IMR-90 (cell line): ENCODE measurements at regions not wholly inside any gene's neighbourhood (a gene's known extent, or its start where the extent isn't known, plus 50 kb on each side); places are given as distances from the start of the nearest gene placed in this dataset.

Source experiments
- ATAC-seq: fragments of 200-7000 bp; cut with Tn5 transposase; 2 replicates; pipeline ENCODE4 v1.9.1; 2020; ENCODE audit warnings: low read depth, mild to moderate bottlenecking, moderate library complexity
- BruUV-seq: library from RNA; stranded (reverse); fragments of 400-500 nt; replicated peaks from 2 replicates; lab custom pipeline; 2021; lab: Mats Ljungman, UMichigan
- CTCF ChIA-PET: fragments of 300-600 bp; formaldehyde crosslinking; extraction: SDS; loops from one replicate; lab custom pipeline; 2021; ENCODE audit warnings: antibody characterized with exemption; lab: Yijun Ruan, JAX
- POLR2A ChIA-PET: fragments of 300-600 bp; sonication (Branson Sonifier 250); formaldehyde crosslinking; loops from one replicate; lab custom pipeline; 2022; ENCODE audit warnings: antibody characterized with exemption; ENCODE audit not compliant: unreplicated experiment; lab: Charles Lee
- DNase-seq: peaks from one replicate; pipeline ENCODE4 v3.0.0; 2013
- H2AFZ ChIP-seq: replicated peaks from 2 replicates; pipeline ENCODE3; 2013; ENCODE audit warnings: low read length, mild to moderate bottlenecking; ENCODE audit not compliant: poor library complexity
- H2AK5ac ChIP-seq: 2 replicates; pipeline ENCODE4 v1.6.1; 2013; ENCODE audit warnings: low read depth, low read length, inconsistent platforms
- H2AK9ac ChIP-seq: replicated peaks from 2 replicates; pipeline ENCODE3; 2013; ENCODE audit warnings: mild to moderate bottlenecking, low read depth, low read length, moderate library complexity; ENCODE audit not compliant: poor library complexity
- H2BK120ac ChIP-seq: 2 replicates; pipeline ENCODE4 v1.6.1; 2013; ENCODE audit warnings: low read depth, low read length, inconsistent platforms
- H2BK15ac ChIP-seq: 3 replicates; pipeline ENCODE4 v1.6.1; 2013; ENCODE audit warnings: low read depth, low read length, inconsistent platforms
- H2BK20ac ChIP-seq: 2 replicates; pipeline ENCODE4 v1.6.1; 2013; ENCODE audit warnings: low read depth, mild to moderate bottlenecking, inconsistent platforms, low read length, moderate library complexity
- H2BK5ac ChIP-seq: 2 replicates; pipeline ENCODE4 v1.6.1; 2013; ENCODE audit warnings: mild to moderate bottlenecking, low read depth, low read length, inconsistent platforms; ENCODE audit not compliant: poor library complexity, severe bottlenecking
- H3K14ac ChIP-seq: replicated peaks from 2 replicates; pipeline ENCODE4 v1.6.1; 2013; ENCODE audit warnings: low read depth, low read length, inconsistent platforms
- H3K18ac ChIP-seq: 2 replicates; pipeline ENCODE4 v1.6.1; 2013; ENCODE audit warnings: low read depth, low read length, control low read depth
- H3K23ac ChIP-seq: 2 replicates; pipeline ENCODE4 v1.6.1; 2013; ENCODE audit warnings: low read depth, low read length, inconsistent platforms
- H3K27ac ChIP-seq: 2 replicates; pipeline ENCODE4 v1.5.1; 2013; ENCODE audit warnings: mild to moderate bottlenecking, control low read depth, low read length; ENCODE audit not compliant: insufficient read depth
- H3K27me3 ChIP-seq: 2 replicates; pipeline ENCODE4 v1.6.1; 2013; ENCODE audit warnings: low read length; ENCODE audit not compliant: control insufficient read depth, insufficient read depth
- H3K36me3 ChIP-seq: 2 replicates; pipeline ENCODE4 v1.6.1; 2013; ENCODE audit warnings: low read length, mixed read lengths; ENCODE audit not compliant: control insufficient read depth, insufficient read depth
- H3K4ac ChIP-seq: 2 replicates; pipeline ENCODE4 v1.6.1; 2013; ENCODE audit warnings: low read depth, low read length, inconsistent platforms
- H3K4me1 ChIP-seq: 2 replicates; pipeline ENCODE4 v1.6.1; 2013; ENCODE audit warnings: low read length, mixed read lengths; ENCODE audit not compliant: control insufficient read depth, insufficient read depth
- H3K4me2 ChIP-seq: 2 replicates; pipeline ENCODE4 v1.6.1; 2013; ENCODE audit warnings: low read depth, mild to moderate bottlenecking, control low read depth, low read length, moderate library complexity
- H3K4me3 ChIP-seq: 2 replicates; pipeline ENCODE4 v1.5.1; 2013; ENCODE audit warnings: low read depth, mild to moderate bottlenecking, control low read depth, low read length, moderate library complexity; ENCODE audit not compliant: insufficient read depth
- H3K56ac ChIP-seq: 2 replicates; pipeline ENCODE4 v1.6.1; 2013; ENCODE audit warnings: low read length, inconsistent platforms; ENCODE audit not compliant: insufficient read depth; ENCODE audit errors: extremely low read depth
- H3K79me1 ChIP-seq, 2 experiments: 2 replicates each; pipeline ENCODE4 v1.6.1; 2013; ENCODE audit warnings: low read length in 2 of 2, inconsistent platforms in 1 of 2, low read depth in 1 of 2
- H3K9ac ChIP-seq: 2 replicates; pipeline ENCODE4 v1.6.1; 2013; ENCODE audit warnings: low read depth, low read length, control low read depth
- H3K9me1 ChIP-seq: 2 replicates; pipeline ENCODE4 v1.6.1; 2013; ENCODE audit warnings: low read length, inconsistent platforms; ENCODE audit not compliant: insufficient read depth
- H3K9me3 ChIP-seq: 2 replicates; pipeline ENCODE4 v1.6.1; 2013; ENCODE audit warnings: low read length; ENCODE audit not compliant: control insufficient read depth, insufficient read depth
- H4K20me1 ChIP-seq: 2 replicates; pipeline ENCODE4 v1.6.1; 2013; ENCODE audit warnings: low read length, inconsistent platforms; ENCODE audit not compliant: insufficient read depth
- H4K5ac ChIP-seq: 2 replicates; pipeline ENCODE4 v1.6.1; 2013; ENCODE audit warnings: mild to moderate bottlenecking, low read depth, low read length, control low read depth
- H4K8ac ChIP-seq, 2 experiments: 2 replicates each; pipeline ENCODE4 v1.6.1; 2013; ENCODE audit warnings: low read depth in 2 of 2, low read length in 2 of 2, control low read depth in 1 of 2, inconsistent platforms in 1 of 2
- H4K91ac ChIP-seq: 2 replicates; pipeline ENCODE4 v1.6.1; 2013; ENCODE audit warnings: low read depth, low read length, inconsistent platforms; ENCODE audit not compliant: insufficient read depth
- BHLHE40 ChIP-seq: fragments of 150-350 bp; IDR thresholded peaks from 2 replicates; pipeline ENCODE4 v1.6.1; 2016; ENCODE audit warnings: mild to moderate bottlenecking, low read depth, low read length
- CEBPB ChIP-seq: IDR thresholded peaks from 2 replicates; pipeline ENCODE4 v1.6.1; 2012; ENCODE audit warnings: low read depth, low read length, improper control_type of control experiment
- FOS ChIP-seq: fragments of 150-350 bp; IDR thresholded peaks from 2 replicates; pipeline ENCODE4 v1.6.1; 2016; ENCODE audit warnings: low read depth, low read length
- MAZ ChIP-seq: IDR thresholded peaks from 2 replicates; pipeline ENCODE4 v1.6.1; 2012; ENCODE audit warnings: low read depth, mild to moderate bottlenecking, low read length, improper control_type of control experiment, moderate library complexity, borderline replicate concordance
- RCOR1 ChIP-seq: IDR thresholded peaks from 2 replicates; pipeline ENCODE4 v1.6.1; 2012; ENCODE audit warnings: mild to moderate bottlenecking, low read length, improper control_type of control experiment; ENCODE audit not compliant: insufficient replicate concordance
- SMC3 ChIP-seq: fragments of 150-350 bp; IDR thresholded peaks from 2 replicates; pipeline ENCODE4 v1.6.1; 2016; ENCODE audit warnings: low read depth, mild to moderate bottlenecking, antibody characterized with exemption, low read length, moderate library complexity
- WGBS, 2 experiments: methylation state at CpG; one replicate each; pipeline versions ENCODE4 v1.1.5 to v1.1.7; 2013; ENCODE audit warnings: missing lambda C conversion rate in 2 of 2; ENCODE audit not compliant: insufficient read length in 1 of 2; ENCODE audit errors: extremely low coverage in 2 of 2; 5-methylcytosine and 5-hydroxymethylcytosine counted together
- dilution Hi-C: fragments of 300-500 bp; cut with HindIII; formaldehyde crosslinking; loops from one replicate; pipeline ENCODE4 v1.14.3; 2018; ENCODE audit warnings: low sequenced_read_pairs; ENCODE audit not compliant: unreplicated experiment
- in situ Hi-C: fragments of 300-500 bp; cut with MboI; formaldehyde crosslinking; loops from 3 replicates; pipeline ENCODE4 v1.14.3; 2019; ENCODE audit warnings: low sequenced_read_pairs, inconsistent platforms, mixed read lengths
- intact Hi-C: fragments of 100-400 bp; cut with micrococcal nuclease; formaldehyde crosslinking; loops from 2 replicates; pipeline ENCODE4 v1.10.0; 2022
- TF ChIP-seq, protein P1 (sequence below): conservative IDR thresholded peaks from 2 replicates; pipeline ENCODE4 v1.5.1; 2012; ENCODE audit warnings: mild to moderate bottlenecking, low read depth, low read length, improper control_type of control experiment
- TF ChIP-seq, protein P2 (sequence below): fragments of 150-350 bp; IDR thresholded peaks from 2 replicates; pipeline ENCODE4 v1.6.1; 2016; ENCODE audit warnings: low read depth, mild to moderate bottlenecking, low read length, moderate library complexity, borderline replicate concordance

DNA sequence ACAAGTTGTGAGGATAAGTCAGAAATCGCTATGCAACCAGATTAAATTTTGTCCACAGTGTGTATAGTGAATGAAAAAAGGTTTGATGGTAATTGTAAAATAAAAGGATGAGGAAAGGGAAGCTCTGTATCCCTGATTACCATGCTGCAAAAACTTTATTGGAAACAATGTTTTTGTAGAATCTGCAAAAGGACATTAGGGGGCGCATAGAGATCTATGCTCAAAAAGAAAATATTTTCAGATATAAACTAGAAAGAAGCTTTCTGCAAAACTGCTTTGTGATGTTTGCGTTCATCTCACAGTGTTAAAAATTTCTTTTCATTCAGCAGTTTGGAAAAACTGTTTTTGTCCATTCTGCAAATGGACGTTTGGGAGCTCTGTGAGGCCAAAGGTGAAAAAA is 390.5 kb downstream of the OR4C45 start:
- Histone ChIP-seq H2AFZ (no peak overlapping the region), H2AK9ac (no peak overlapping the region), H3K4me1 (no peaks in the 10 kb centered on the region), H3K14ac (no peak overlapping the region), H3K9me1 (no peaks in the 10 kb centered on the region), H2BK15ac (no peak overlapping the region), H4K20me1 (no peaks in the 10 kb centered on the region), H3K9ac (no peak overlapping the region), H2BK20ac (no peak overlapping the region), H3K36me3 (no peaks in the 10 kb centered on the region), H3K27ac (no peak overlapping the region), H3K9me3 (0 out of 2 replicates have a peak, but pooled peaks cover 2% of the 10 kb centered on the region), H2BK120ac (no peak overlapping the region), H2AK5ac (no peak overlapping the region), H3K4me3 (no peak overlapping the region), H3K4ac (no peak overlapping the region), H3K79me1 (no peaks in the 10 kb centered on the region), H2BK5ac (no peak overlapping the region), H4K8ac (no peak overlapping the region), H4K5ac (no peak overlapping the region), H3K4me2 (no peak overlapping the region), H4K91ac (no peak overlapping the region), H3K27me3 (no peaks in the 10 kb centered on the region), H3K56ac (no peak overlapping the region), H3K18ac (no peak overlapping the region), H3K23ac (no peak overlapping the region)
- ATAC-seq (no peak), DNase-seq (no peak)
- BruUV-seq = no TSS peak
- dilution Hi-C loops = no loop called here
- TF ChIP-seq, protein P1, sequence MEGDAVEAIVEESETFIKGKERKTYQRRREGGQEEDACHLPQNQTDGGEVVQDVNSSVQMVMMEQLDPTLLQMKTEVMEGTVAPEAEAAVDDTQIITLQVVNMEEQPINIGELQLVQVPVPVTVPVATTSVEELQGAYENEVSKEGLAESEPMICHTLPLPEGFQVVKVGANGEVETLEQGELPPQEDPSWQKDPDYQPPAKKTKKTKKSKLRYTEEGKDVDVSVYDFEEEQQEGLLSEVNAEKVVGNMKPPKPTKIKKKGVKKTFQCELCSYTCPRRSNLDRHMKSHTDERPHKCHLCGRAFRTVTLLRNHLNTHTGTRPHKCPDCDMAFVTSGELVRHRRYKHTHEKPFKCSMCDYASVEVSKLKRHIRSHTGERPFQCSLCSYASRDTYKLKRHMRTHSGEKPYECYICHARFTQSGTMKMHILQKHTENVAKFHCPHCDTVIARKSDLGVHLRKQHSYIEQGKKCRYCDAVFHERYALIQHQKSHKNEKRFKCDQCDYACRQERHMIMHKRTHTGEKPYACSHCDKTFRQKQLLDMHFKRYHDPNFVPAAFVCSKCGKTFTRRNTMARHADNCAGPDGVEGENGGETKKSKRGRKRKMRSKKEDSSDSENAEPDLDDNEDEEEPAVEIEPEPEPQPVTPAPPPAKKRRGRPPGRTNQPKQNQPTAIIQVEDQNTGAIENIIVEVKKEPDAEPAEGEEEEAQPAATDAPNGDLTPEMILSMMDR = 0 out of 2 replicates have a peak, but pooled peaks have one; percentile 10
- TF ChIP-seq BHLHE40 (no peak), RCOR1 (no peak), CEBPB (no peak), FOS (no peak), SMC3 (no peak), MAZ (no peak)
- TF ChIP-seq, protein P2, sequence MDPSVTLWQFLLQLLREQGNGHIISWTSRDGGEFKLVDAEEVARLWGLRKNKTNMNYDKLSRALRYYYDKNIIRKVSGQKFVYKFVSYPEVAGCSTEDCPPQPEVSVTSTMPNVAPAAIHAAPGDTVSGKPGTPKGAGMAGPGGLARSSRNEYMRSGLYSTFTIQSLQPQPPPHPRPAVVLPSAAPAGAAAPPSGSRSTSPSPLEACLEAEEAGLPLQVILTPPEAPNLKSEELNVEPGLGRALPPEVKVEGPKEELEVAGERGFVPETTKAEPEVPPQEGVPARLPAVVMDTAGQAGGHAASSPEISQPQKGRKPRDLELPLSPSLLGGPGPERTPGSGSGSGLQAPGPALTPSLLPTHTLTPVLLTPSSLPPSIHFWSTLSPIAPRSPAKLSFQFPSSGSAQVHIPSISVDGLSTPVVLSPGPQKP = no peak
- intact Hi-C loops = no loop called here
- ChIA-PET POLR2A (no interaction called here), CTCF (interaction anchor here (0.6 kb wide), 1 partner anchor 30 kb away, joined by 3 read pairs; no protein-coding TSS in a partner anchor)
- in situ Hi-C loops = no loop called here
- WGBS, 2 experiments = no CpG with 5 or more reads among the region's 4 CpGs
